GM18502 (cell line): ENCODE measurements at regions not wholly inside any gene's neighbourhood (a gene's known extent, or its start where the extent isn't known, plus 50 kb on each side); places are given as distances from the start of the nearest gene placed in this dataset.
"Not testable (repeated sequence)": the region's sequence is repeated elsewhere in the genome, so short reads cannot be mapped to it uniquely, and the experiment has no call there.

Experiments used
- ATAC-seq: cut with Tn5 transposase; IDR thresholded peaks from one replicate; pipeline ENCODE4 v1.9.1; 2021; ENCODE audit warnings: mild to moderate bottlenecking; ENCODE audit not compliant: unreplicated experiment, poor library complexity

GRCh38 chr4:77496457-77496856 lies 109.2 kb upstream of the CXCL13 start:
- no peak for ATAC-seq

- no peak for ATAC-seq
Observed at GRCh38 chr4:77500801-77501200, 104.8 kb upstream of the CXCL13 start.

GRCh38 chr4:77501240-77501639 lies 104.4 kb upstream of the CXCL13 start:
- ATAC-seq: no peak

GRCh38 chr4:77501851-77502250 lies 103.8 kb upstream of the CXCL13 start:
- ATAC-seq: no peak

- ATAC-seq: no peak
Observed at GRCh38 chr4:77504407-77504806, 101.2 kb upstream of the CXCL13 start.

- no peak for ATAC-seq
Observed at GRCh38 chr4:77505275-77505957, 100.2 kb upstream of the CXCL13 start.

- ATAC-seq: no peak
Observed at GRCh38 chr4:77505958-77506319, 99.7 kb upstream of the CXCL13 start.

GRCh38 chr4:77510367-77510766 lies 95.3 kb upstream of the CXCL13 start:
- no peak for ATAC-seq

GRCh38 chr4:77525538-77525937 lies 80.1 kb upstream of the CXCL13 start:
- ATAC-seq: no peak

- not testable (repeated sequence) for ATAC-seq
Observed at GRCh38 chr4:77527900-77528299, 77.7 kb upstream of the CXCL13 start.

GRCh38 chr4:77538144-77538543 lies 67.5 kb upstream of the CXCL13 start:
- no peak for ATAC-seq

- ATAC-seq: no peak
Observed at GRCh38 chr4:77538574-77539157, 67.0 kb upstream of the CXCL13 start.
